SK-N-SH treated with all-trans-retinoic acid at 6 μM for 48 hours (cell line): ENCODE measurements at regions not wholly inside any gene's neighbourhood (a gene's known extent, or its start where the extent isn't known, plus 50 kb on each side); places are given as distances from the start of the nearest gene placed in this dataset.

Experiments
- TOX ChIP-seq: fragments of 250-450 bp; sonication (Bioruptor Pico); IDR thresholded peaks from 2 replicates; pipeline ENCODE4 v1.8.0; 2021; ENCODE audit warnings: mild to moderate bottlenecking, moderate library complexity, borderline replicate concordance
- ZFP30 ChIP-seq: fragments of 450-650 bp; formaldehyde crosslinking; IDR thresholded peaks from 2 replicates; pipeline ENCODE4 v1.5.0; 2022; ENCODE audit warnings: mild to moderate bottlenecking, moderate library complexity
- ZNF70 ChIP-seq: fragments of 450-650 bp; formaldehyde crosslinking; IDR thresholded peaks from 2 replicates; pipeline ENCODE4 v1.5.0; 2020; ENCODE audit warnings: mild to moderate bottlenecking, moderate library complexity
- TF ChIP-seq, protein P1 (sequence below): fragments of 250-450 bp; sonication (Bioruptor Pico); IDR thresholded peaks from 2 replicates; pipeline ENCODE4 v1.5.0; 2020; ENCODE audit warnings: mild to moderate bottlenecking, moderate library complexity

DNA sequence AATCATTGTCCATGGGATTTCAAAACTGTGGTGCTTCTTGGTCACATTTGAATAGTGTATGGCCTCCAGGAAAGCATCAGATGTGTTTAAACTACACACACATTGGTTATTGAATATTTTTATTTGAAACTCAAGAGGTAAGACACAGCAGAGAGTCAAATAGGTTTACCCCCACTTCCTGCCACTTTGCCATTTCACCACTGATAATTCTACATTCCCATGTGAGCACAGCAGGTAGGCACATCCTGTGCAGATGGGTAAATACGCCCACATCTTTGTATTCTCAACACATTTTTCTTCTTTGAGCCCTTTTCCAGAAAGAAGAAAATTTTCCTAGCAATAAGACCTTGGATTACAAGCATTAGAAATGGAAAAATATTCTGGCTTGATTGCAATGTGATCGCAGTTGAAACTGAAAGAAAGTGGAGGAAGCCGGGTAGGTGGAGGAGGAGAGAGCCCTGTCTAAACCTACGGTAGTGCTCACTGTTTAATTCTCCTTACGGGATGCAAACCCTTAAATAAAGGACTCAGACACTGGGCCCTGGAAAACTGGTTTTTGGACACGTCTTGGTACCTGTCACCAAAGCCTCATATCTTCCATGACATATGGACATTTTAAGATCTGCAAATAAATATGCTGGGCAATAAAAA is 167.7 kb downstream of the COG6 start:
- TF ChIP-seq ZFP30 (CRISPR knock-in tag) (no peak), TOX (CRISPR knock-in tag) (no peak), ZNF70 (CRISPR knock-in tag) (no peak)
- TF ChIP-seq, protein P1, sequence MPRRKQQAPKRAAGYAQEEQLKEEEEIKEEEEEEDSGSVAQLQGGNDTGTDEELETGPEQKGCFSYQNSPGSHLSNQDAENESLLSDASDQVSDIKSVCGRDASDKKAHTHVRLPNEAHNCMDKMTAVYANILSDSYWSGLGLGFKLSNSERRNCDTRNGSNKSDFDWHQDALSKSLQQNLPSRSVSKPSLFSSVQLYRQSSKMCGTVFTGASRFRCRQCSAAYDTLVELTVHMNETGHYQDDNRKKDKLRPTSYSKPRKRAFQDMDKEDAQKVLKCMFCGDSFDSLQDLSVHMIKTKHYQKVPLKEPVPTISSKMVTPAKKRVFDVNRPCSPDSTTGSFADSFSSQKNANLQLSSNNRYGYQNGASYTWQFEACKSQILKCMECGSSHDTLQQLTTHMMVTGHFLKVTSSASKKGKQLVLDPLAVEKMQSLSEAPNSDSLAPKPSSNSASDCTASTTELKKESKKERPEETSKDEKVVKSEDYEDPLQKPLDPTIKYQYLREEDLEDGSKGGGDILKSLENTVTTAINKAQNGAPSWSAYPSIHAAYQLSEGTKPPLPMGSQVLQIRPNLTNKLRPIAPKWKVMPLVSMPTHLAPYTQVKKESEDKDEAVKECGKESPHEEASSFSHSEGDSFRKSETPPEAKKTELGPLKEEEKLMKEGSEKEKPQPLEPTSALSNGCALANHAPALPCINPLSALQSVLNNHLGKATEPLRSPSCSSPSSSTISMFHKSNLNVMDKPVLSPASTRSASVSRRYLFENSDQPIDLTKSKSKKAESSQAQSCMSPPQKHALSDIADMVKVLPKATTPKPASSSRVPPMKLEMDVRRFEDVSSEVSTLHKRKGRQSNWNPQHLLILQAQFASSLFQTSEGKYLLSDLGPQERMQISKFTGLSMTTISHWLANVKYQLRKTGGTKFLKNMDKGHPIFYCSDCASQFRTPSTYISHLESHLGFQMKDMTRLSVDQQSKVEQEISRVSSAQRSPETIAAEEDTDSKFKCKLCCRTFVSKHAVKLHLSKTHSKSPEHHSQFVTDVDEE (CRISPR knock-in tag), result no peak
